ENCODE measurements at regions not wholly inside any gene's neighbourhood (a gene's known extent, or its start where the extent isn't known, plus 50 kb on each side); places are given as distances from the start of the nearest gene placed in this dataset.
"Not testable (repeated sequence)": the region's sequence is repeated elsewhere in the genome, so short reads cannot be mapped to it uniquely, and the experiment has no call there.

DNA sequence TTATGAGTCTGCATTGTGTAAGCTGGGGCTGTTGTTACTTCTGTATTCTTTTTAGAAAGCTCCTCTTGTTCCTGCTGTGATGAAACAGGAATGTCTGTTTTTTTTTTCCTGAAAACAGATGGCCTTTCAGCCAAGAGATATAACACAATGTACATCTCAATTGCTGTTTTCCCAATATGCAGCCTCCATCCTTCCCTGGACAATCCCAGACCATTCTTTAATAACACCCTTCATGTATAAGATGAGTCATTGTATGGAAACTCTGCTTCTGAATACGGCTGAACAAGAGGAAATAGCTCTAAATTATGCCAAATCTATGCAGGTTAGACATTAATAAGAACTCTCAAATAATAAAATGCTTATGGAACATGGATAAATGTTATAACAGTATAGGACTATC is 60.2 kb upstream of the LRRC4C start:
- Mint-ChIP-seq H3K36me3 (no peaks in the 10 kb centered on the region), H3K4me3 (no peak overlapping the region), H3K27ac (no peak overlapping the region), H3K9me3 (no peaks in the 10 kb centered on the region), H3K4me1 (no peaks in the 10 kb centered on the region), H3K27me3 (no peaks in the 10 kb centered on the region)
- no peak for ATAC-seq (ENCODE audit: low read depth)
- no peak for DNase-seq (ENCODE audit: low spot score in 2 of 2)

DNA sequence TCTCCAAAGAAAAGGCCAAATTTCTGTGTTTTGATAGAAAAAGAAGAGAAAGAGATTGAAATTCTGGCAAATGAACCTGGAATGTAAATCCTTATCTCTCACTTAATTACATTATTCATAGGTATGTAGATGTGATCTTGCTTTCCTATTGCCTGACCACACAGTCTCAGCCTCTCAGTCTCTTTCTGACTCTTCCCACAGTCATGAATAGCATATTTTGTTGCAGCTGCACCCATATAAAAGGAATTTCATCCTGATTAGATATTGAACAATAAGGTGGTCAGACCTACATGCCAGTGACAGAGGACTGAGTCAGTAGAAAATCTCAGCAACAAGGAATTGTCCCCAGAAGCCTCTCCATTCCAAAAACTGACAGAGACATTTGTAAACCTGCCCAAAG is 62.9 kb upstream of the LRRC4C start:
- H3K27ac Mint-ChIP-seq, result no peak overlapping the region

DNA sequence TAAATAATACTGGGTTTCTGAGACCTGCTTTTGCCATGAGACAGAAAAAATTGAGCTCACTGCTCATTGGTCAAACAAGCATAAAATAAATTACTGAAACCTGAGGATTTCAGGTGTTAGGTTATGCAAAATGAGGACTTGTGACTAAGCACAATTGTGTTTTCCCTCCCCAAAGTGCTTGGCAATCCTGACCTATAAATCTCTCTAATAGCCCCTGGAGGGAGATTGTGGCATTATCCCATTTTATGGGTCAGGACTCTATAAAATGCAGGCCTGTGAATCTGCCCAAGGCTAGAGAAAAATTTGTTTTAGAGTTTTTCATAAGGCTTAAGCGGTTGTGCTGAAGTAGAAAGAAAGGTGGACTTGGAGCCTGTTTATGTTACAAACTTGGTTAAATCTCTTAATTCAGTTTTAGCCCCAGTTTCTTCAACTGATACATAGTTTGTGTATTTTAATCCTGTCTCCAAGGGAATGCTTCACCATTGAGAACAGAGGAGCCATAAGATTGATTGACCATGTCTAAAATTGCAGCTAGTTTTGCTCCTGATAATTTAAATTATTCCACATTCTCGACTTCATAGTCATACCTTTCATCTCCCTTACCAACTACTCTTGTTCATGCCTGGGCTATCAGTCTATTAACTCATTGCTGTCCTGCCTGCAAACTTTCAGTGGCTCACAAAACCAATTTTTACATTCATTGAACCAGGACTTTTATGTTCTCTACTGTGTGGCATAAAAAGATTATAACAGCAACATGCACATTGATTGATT is 63.6 kb upstream of the LRRC4C start:
- ATAC-seq (ENCODE audit: low read depth), result no peak
- Mint-ChIP-seq H3K4me1 (no peaks in the 10 kb centered on the region), H3K9me3 (no peaks in the 10 kb centered on the region), H3K36me3 (no peaks in the 10 kb centered on the region), H3K4me3 (no peak overlapping the region), H3K27ac (no peak overlapping the region), H3K27me3 (no peaks in the 10 kb centered on the region)
- DNase-seq (ENCODE audit: low spot score in 2 of 2), result no peak

More for the DNA sequence above, 62.9 kb upstream of the LRRC4C start:
- Mint-ChIP-seq H3K4me3 (no peak overlapping the region), H3K4me1 (no peaks in the 10 kb centered on the region), H3K27me3 (no peaks in the 10 kb centered on the region), H3K9me3 (no peaks in the 10 kb centered on the region), H3K36me3 (no peaks in the 10 kb centered on the region)
- no peak for DNase-seq (ENCODE audit: low spot score in 2 of 2)
- no peak for ATAC-seq (ENCODE audit: low read depth)

GRCh38 chr11:41527530-41527929 is 68.1 kb upstream of the LRRC4C start:
- H3K4me3 Mint-ChIP-seq, result no peak overlapping the region
- DNase-seq (ENCODE audit: low spot score in 2 of 2) (no peak), ATAC-seq (ENCODE audit: low read depth) (no peak)
- peaks cover 3% of the 10 kb centered on the region for H3K9me3 Mint-ChIP-seq
- no peaks in the 10 kb centered on the region for H3K36me3 Mint-ChIP-seq
- no peaks in the 10 kb centered on the region for H3K27me3 Mint-ChIP-seq
- H3K27ac Mint-ChIP-seq, result no peak overlapping the region
- H3K4me1 Mint-ChIP-seq, result no peaks in the 10 kb centered on the region

- Mint-ChIP-seq H3K9me3 (peaks cover 3% of the 10 kb centered on the region), H3K36me3 (no peaks in the 10 kb centered on the region), H3K27me3 (no peaks in the 10 kb centered on the region), H3K4me1 (no peaks in the 10 kb centered on the region), H3K27ac (no peak overlapping the region), H3K4me3 (no peak overlapping the region)
- ATAC-seq (ENCODE audit: low read depth) (no peak), DNase-seq (ENCODE audit: low spot score in 2 of 2) (no peak)
Measured at GRCh38 chr11:41532413-41532812, 73.0 kb upstream of the LRRC4C start.

DNA sequence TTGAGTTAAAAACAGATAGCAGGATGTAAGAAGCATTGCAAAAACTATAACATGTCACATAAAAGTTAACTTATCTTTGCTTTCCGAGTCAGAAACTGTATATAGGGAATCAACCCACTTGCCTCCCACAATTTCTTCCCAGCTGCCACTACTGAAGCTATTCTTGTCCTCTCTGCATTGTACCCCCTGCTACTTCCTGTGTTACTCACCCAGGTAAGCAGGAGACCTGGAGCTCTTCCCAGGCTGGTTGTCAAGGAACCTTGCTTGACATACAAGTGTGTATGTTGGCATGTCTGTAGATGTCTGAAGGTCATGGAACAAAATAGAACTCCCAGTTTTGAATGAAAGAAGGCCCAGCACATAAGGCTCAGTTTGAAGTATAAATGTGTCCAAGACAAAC is 74.3 kb upstream of the LRRC4C start:
- Mint-ChIP-seq H3K4me3 (no peak overlapping the region), H3K27ac (no peak overlapping the region), H3K9me3 (peaks cover 3% of the 10 kb centered on the region), H3K36me3 (no peaks in the 10 kb centered on the region), H3K4me1 (no peaks in the 10 kb centered on the region), H3K27me3 (no peaks in the 10 kb centered on the region)
- DNase-seq (ENCODE audit: low spot score in 2 of 2) (no peak), ATAC-seq (ENCODE audit: low read depth) (no peak)

GRCh38 chr11:41534391-41534790 is 74.9 kb upstream of the LRRC4C start:
- ATAC-seq (ENCODE audit: low read depth), result no peak
- Mint-ChIP-seq H3K27me3 (no peaks in the 10 kb centered on the region), H3K4me3 (no peak overlapping the region), H3K4me1 (no peaks in the 10 kb centered on the region), H3K9me3 (no peaks in the 10 kb centered on the region), H3K36me3 (no peaks in the 10 kb centered on the region), H3K27ac (no peak overlapping the region)
- DNase-seq (ENCODE audit: low spot score in 2 of 2), result no peak

DNA sequence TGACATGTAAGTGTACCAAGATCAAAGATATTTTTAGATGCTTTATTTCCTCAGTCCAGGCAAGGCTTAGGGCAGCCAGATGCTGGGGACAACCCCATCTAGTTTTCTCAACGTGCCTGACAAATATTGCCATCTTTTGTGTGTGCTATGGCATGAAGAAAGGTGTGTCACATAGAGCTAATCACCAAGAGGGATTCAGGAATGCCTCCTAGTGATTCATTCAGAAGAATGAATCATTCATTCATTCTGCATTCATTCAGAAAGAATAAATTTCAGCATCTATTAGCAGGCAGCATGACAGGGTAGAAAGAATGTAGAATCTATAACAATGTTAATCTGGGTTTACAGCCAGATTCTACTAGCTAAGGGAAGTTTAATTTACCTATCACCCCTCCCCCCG is 75.4 kb upstream of the LRRC4C start:
- no peaks in the 10 kb centered on the region for H3K27me3 Mint-ChIP-seq
- no peak for DNase-seq (ENCODE audit: low spot score in 2 of 2)

DNA sequence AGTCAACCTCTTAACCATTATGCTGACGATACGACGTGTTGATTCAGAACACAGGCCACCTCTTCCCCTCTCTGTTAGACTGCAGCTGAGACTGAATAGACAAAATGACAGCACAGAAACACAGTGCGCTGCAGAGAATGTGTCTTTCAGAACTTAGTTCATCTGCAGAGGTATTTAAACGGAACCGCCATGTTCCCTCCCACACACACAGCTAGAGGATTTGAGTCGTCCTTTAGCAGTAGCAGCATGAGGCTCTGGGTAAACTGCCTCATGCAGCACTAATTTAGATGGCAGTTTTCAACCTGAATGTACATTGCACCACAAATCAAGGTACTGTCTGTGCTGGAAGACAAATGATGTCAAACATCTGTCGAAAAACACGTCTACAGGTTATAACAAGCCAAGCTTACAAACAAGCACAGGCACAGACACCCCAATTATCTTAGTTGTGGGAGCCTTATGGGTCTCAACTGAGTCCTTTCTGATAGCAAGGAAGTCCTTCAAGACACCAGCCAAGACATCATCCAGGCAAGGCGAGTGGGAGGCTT is 76.6 kb upstream of the LRRC4C start:
- H3K27me3 Mint-ChIP-seq, result no peaks in the 10 kb centered on the region
- no peak for ATAC-seq (ENCODE audit: low read depth)
- H3K9me3 Mint-ChIP-seq, result no peaks in the 10 kb centered on the region
- H3K4me1 Mint-ChIP-seq, result no peaks in the 10 kb centered on the region
- DNase-seq (ENCODE audit: low spot score in 2 of 2), result no peak
- no peaks in the 10 kb centered on the region for H3K36me3 Mint-ChIP-seq
- H3K27ac Mint-ChIP-seq, result no peak overlapping the region
- no peak overlapping the region for H3K4me3 Mint-ChIP-seq

More for the DNA sequence above, 75.4 kb upstream of the LRRC4C start:
- no peak overlapping the region for H3K4me3 Mint-ChIP-seq
- H3K27ac Mint-ChIP-seq, result no peak overlapping the region
- no peaks in the 10 kb centered on the region for H3K36me3 Mint-ChIP-seq
- H3K4me1 Mint-ChIP-seq, result no peaks in the 10 kb centered on the region
- no peak for ATAC-seq (ENCODE audit: low read depth)
- H3K9me3 Mint-ChIP-seq, result no peaks in the 10 kb centered on the region

DNA sequence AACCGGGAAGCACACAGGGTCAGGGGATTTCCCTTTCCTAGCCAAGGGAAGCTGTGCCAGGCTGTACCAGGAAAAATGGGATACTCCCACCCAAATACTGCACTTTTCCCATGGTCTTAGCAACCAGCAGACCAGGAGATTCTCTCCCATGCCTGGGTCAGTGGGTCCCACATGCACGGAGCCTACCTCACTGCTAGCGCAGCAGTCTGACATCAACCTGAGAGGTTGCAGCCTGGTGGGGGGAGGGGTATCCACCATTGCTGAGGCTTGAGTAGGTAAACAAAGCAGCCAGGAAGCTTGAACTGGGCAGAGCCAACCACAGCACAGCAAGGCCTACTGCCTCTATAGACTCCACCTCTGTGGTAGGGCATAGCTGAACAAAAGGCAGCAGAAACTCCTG is 85.5 kb upstream of the LRRC4C start:
- ATAC-seq (ENCODE audit: low read depth); H3K27me3 Mint-ChIP-seq; DNase-seq (ENCODE audit: low spot score in 2 of 2); H3K27ac Mint-ChIP-seq; H3K9me3 Mint-ChIP-seq; H3K36me3 Mint-ChIP-seq; H3K4me1 Mint-ChIP-seq; H3K4me3 Mint-ChIP-seq: not testable (repeated sequence)

DNA sequence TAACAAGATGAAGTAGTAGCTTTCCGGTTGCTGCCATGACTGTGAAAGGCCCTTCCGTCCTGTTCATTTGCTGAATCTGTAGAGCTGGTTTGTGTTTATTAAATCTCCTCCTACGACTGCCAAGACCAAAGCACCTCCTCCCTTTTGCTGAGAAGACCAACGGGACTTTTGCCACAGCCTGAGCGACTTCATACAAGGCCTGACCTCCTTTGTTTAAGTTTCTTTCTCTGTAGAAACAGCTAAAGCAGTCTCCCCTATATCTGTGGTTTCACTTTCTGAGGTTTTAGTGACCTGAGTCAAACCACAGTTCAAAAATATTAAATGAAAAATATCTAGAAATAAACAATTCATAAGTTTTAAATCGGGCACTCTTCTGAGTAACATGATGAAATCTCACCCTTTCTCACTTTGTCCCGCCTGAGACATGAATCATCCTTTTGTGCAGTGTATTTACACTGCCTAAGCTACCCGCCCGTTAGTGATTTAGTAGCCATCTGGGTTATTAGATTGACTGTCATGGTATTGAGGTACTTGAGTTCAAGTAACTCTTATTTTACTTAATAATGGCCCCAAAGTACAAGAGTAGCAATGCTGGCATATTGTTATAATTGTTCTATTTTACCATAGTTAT is 119.1 kb upstream of the LRRC4C start:
- Mint-ChIP-seq H3K27ac (no peak overlapping the region), H3K9me3 (peaks cover 3% of the 10 kb centered on the region), H3K27me3 (no peaks in the 10 kb centered on the region), H3K4me3 (no peak overlapping the region), H3K36me3 (no peaks in the 10 kb centered on the region), H3K4me1 (no peaks in the 10 kb centered on the region)
- ATAC-seq (ENCODE audit: low read depth) (no peak), DNase-seq (ENCODE audit: low spot score in 2 of 2) (no peak)

DNA sequence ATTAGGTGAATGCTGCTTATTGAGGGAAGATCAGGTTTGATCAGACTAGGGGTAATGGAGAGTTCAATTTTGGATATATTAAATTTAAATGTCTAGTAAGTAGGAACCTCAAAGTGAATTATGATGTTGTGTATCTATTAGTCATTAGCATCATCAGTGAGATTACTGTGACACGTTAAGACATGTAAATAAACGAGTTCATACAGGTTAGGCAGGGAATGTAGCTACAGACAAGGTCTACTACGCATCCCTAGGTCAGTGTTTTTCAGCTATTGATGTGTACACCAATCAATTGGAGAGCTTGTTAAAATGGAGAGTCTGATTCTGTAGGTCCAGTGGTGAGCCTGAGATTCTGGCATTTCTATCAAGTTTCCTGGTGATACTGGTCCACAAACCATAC is 120.1 kb upstream of the LRRC4C start:
- H3K36me3 Mint-ChIP-seq, result no peaks in the 10 kb centered on the region
- H3K27ac Mint-ChIP-seq, result no peak overlapping the region
- ATAC-seq (ENCODE audit: low read depth), result no peak
- DNase-seq (ENCODE audit: low spot score in 2 of 2), result no peak
- no peak overlapping the region for H3K4me3 Mint-ChIP-seq
- H3K27me3 Mint-ChIP-seq, result no peaks in the 10 kb centered on the region
- H3K4me1 Mint-ChIP-seq, result no peaks in the 10 kb centered on the region
- H3K9me3 Mint-ChIP-seq, result peaks cover 3% of the 10 kb centered on the region

GRCh38 chr11:41609511-41609910 is 150.1 kb upstream of the LRRC4C start:
- Mint-ChIP-seq H3K27me3 (no peaks in the 10 kb centered on the region), H3K27ac (no peak overlapping the region), H3K36me3 (no peaks in the 10 kb centered on the region), H3K4me3 (no peak overlapping the region), H3K9me3 (no peaks in the 10 kb centered on the region), H3K4me1 (no peaks in the 10 kb centered on the region)
- ATAC-seq (ENCODE audit: low read depth) (no peak), DNase-seq (ENCODE audit: low spot score in 2 of 2) (no peak)

- Mint-ChIP-seq H3K36me3 (no peaks in the 10 kb centered on the region), H3K27me3 (no peaks in the 10 kb centered on the region), H3K9me3 (no peaks in the 10 kb centered on the region), H3K27ac (no peak overlapping the region), H3K4me1 (no peaks in the 10 kb centered on the region), H3K4me3 (no peak overlapping the region)
- no peak for ATAC-seq (ENCODE audit: low read depth)
- DNase-seq (ENCODE audit: low spot score in 2 of 2), result no peak
Measured at GRCh38 chr11:41612415-41612814, 153.0 kb upstream of the LRRC4C start.

- H3K9me3 Mint-ChIP-seq, result no peaks in the 10 kb centered on the region
- H3K27me3 Mint-ChIP-seq, result no peaks in the 10 kb centered on the region
- H3K27ac Mint-ChIP-seq, result no peak overlapping the region
- no peaks in the 10 kb centered on the region for H3K36me3 Mint-ChIP-seq
- no peak for ATAC-seq (ENCODE audit: low read depth)
- H3K4me1 Mint-ChIP-seq, result no peaks in the 10 kb centered on the region
- DNase-seq (ENCODE audit: low spot score in 2 of 2), result no peak
- H3K4me3 Mint-ChIP-seq, result no peak overlapping the region
Measured at GRCh38 chr11:41613326-41613725, 153.9 kb upstream of the LRRC4C start.

Data from memory B cell (primary cell).